ENCODE measurements at regions not wholly inside any gene's neighbourhood (a gene's known extent, or its start where the extent isn't known, plus 50 kb on each side); places are given as distances from the start of the nearest gene placed in this dataset.

GRCh38 chr2:12649602-12650400, 66.9 kb upstream of the TRIB2 start:
- no peak for DNase-seq (ENCODE audit: low read depth in 2 of 2, low spot score in 1 of 2)

GRCh38 chr2:12651641-12652040, 65.1 kb upstream of the TRIB2 start:
- no peak for DNase-seq (ENCODE audit: low read depth in 2 of 2, low spot score in 1 of 2)

GRCh38 chr2:12652723-12653122, 64.0 kb upstream of the TRIB2 start:
- DNase-seq (ENCODE audit: low read depth in 2 of 2, low spot score in 1 of 2) = no peak

GRCh38 chr2:12657560-12657959, 59.2 kb upstream of the TRIB2 start:
- DNase-seq (ENCODE audit: low read depth in 2 of 2, low spot score in 1 of 2) = no peak

- DNase-seq (ENCODE audit: low read depth in 2 of 2, low spot score in 1 of 2) = no peak
These were observed 58.3 kb upstream of the TRIB2 start for GRCh38 chr2:12658310-12658945.

GRCh38 chr2:12661489-12661888, 55.2 kb upstream of the TRIB2 start:
- DNase-seq (ENCODE audit: low read depth in 2 of 2, low spot score in 1 of 2) = no peak

GRCh38 chr2:12663306-12664037, 53.3 kb upstream of the TRIB2 start:
- DNase-seq (ENCODE audit: low read depth in 2 of 2, low spot score in 1 of 2) = no peak

GRCh38 chr2:12665334-12665733, 51.4 kb upstream of the TRIB2 start:
- DNase-seq (ENCODE audit: low read depth in 2 of 2, low spot score in 1 of 2) = no peak

GRCh38 chr2:12666445-12666844, 50.3 kb upstream of the TRIB2 start:
- no peak for DNase-seq (ENCODE audit: low read depth in 2 of 2, low spot score in 1 of 2)
